Fibroblast of mammary gland (primary cell): ENCODE measurements at regions not wholly inside any gene's neighbourhood (a gene's known extent, or its start where the extent isn't known, plus 50 kb on each side); places are given as distances from the start of the nearest gene placed in this dataset.
"Not testable (repeated sequence)": the region's sequence is repeated elsewhere in the genome, so short reads cannot be mapped to it uniquely, and the experiment has no call there.

Experiments used
- DNase-seq: peaks from one replicate; pipeline ENCODE4 v3.0.0-alpha.2; 2010; ENCODE audit warnings: low read depth
- H3K4me3 ChIP-seq: 2 replicates; pipeline ENCODE4 v1.5.1; 2011; ENCODE audit warnings: low read depth, mild to moderate bottlenecking, low read length, moderate library complexity; ENCODE audit not compliant: control insufficient read depth
- TF ChIP-seq, protein P1 (sequence below): conservative IDR thresholded peaks from 2 replicates; pipeline ENCODE4 v1.5.1; 2011; ENCODE audit warnings: low read depth, low read length, inconsistent platforms; ENCODE audit not compliant: control insufficient read depth, insufficient read depth

DNA sequence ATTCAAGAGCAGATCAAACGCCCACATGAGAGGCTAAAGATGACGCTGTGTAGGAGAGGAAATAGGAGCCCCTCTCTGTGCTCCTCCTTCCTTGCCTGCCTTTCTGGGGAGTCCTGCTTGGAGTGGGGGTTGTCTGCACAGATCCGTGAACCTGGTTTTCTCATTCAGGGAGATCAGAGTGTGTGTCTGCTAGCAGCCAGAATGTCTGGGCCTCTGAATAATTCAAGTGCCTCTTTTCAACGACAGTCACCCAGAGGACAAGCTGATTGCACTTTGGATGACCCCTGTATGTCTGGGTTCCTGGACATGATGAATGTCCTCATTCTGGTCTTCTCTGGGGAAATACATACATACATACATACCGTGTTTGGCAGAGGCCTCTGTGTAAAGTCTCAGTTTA, 592.5 kb upstream of the B3GAT1 start:
- no peak for DNase-seq
- H3K4me3 ChIP-seq: no peak overlapping the region
- TF ChIP-seq, protein P1, sequence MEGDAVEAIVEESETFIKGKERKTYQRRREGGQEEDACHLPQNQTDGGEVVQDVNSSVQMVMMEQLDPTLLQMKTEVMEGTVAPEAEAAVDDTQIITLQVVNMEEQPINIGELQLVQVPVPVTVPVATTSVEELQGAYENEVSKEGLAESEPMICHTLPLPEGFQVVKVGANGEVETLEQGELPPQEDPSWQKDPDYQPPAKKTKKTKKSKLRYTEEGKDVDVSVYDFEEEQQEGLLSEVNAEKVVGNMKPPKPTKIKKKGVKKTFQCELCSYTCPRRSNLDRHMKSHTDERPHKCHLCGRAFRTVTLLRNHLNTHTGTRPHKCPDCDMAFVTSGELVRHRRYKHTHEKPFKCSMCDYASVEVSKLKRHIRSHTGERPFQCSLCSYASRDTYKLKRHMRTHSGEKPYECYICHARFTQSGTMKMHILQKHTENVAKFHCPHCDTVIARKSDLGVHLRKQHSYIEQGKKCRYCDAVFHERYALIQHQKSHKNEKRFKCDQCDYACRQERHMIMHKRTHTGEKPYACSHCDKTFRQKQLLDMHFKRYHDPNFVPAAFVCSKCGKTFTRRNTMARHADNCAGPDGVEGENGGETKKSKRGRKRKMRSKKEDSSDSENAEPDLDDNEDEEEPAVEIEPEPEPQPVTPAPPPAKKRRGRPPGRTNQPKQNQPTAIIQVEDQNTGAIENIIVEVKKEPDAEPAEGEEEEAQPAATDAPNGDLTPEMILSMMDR: no peak

DNA sequence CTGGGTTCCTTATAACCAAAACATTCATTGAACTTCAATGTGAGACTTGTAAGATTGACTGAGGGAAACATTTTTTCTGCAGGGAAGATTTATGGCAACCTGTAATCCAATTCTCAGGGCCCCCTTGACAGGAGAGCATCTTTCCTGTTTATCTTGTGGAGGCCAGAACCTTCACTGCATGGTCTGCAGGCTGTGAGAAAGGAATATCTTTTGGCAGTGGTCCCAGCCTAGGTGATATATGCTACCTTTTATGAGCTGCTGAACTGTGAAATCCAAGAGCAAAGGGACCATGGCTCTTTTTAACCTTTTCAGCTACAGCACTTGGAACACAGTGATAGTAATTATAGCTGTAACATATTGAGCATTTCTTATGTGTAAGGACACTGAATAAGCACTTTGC, 590.2 kb upstream of the B3GAT1 start:
- no peak overlapping the region for H3K4me3 ChIP-seq
- TF ChIP-seq, protein P1: no peak
- no peak for DNase-seq

DNA sequence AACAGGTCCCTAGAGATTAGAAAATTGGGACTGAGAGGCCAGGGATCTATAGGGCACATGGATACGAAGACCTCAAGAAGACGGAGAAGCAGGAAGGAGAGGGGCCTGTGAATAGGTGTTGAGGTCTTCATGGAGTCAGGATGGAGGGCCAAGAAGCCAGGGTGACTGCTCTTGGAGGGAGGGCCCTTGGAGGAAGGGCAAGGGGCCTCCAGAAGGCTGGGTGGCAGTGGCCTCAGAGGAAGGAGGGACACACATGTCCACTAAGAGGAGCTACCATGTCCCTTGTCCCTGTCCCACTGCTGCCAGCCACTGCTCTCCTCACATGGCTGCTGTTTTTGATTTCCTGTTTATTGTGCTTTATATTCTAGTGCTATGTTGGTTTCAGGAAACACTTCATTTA, 589.5 kb upstream of the B3GAT1 start:
- TF ChIP-seq, protein P1: no peak
- H3K4me3 ChIP-seq: no peak overlapping the region
- no peak for DNase-seq

DNA sequence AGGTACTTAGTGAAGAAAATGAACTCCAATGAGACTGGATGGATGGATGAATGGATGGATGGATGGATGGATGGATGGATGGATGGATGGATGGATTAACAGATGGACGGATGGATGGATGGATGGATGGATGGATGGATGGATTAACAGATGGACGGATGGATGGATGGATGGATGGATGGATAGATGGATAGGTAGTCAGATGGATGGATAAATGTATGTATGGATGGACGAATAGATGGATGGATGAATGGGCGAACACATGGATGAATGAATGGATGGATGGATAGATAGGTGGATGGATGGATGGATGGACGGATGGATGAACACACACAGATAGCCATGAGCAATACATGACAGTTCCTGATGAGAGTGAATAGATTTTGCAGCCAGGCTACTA, 589.0 kb upstream of the B3GAT1 start:
- DNase-seq: not testable (repeated sequence)

DNA sequence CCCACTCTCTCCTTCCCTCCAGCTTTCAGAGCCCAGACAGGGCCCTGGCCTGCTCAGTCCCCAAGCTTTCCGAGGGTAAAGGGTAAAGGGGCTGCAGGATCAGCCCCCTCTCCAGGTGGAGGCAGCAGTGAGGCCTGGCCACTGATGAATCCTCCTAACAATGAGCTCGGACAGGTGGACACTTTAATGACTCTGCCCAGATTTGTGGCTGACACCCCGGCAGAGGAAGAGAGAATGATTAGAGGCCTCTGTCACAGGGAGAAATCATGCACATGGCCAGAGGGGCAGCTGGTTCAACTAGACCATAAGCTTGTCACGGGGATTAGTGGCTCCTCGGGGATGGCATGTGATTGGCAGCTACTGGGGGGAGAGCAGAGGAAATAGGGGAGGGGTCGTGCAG, 587.5 kb upstream of the B3GAT1 start:
- DNase-seq: no peak
- TF ChIP-seq, protein P1: no peak
- H3K4me3 ChIP-seq: no peak overlapping the region

More for the DNA sequence above, 589.0 kb upstream of the B3GAT1 start:
- not testable (repeated sequence) for H3K4me3 ChIP-seq

DNA sequence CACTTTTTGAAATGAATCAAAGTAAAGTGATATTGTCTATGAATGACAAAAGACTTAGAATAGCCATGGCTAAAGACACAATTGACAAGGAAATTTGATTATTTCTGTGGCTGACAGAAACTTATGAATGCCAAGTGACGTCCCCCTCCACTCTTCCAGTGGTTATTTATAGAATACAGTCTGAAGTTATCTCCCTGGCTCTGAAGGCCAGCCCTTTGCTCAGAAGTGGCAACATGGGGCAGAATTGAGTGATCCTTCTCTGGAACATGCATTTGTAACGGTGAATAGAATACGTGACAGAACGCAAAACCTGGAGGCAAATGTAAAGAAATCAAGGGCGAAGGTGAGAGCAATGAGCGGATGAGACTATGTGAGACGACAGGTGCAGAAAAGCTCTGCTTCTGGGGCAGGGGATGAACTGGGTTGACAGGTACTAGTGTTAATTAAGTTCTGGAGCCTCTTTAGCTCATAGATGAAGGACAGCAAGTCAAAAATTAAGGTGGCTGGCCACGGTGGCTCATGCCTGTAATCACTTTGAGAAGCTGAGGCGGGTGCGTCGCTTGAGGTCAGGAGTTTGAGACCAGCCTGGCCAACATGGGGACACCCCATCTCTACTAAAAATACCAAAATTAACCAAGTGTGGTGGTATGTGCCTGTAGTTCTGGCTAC, 585.7 kb upstream of the B3GAT1 start:
- TF ChIP-seq, protein P1: no peak
- no peak overlapping the region for H3K4me3 ChIP-seq
- DNase-seq: no peak

DNA sequence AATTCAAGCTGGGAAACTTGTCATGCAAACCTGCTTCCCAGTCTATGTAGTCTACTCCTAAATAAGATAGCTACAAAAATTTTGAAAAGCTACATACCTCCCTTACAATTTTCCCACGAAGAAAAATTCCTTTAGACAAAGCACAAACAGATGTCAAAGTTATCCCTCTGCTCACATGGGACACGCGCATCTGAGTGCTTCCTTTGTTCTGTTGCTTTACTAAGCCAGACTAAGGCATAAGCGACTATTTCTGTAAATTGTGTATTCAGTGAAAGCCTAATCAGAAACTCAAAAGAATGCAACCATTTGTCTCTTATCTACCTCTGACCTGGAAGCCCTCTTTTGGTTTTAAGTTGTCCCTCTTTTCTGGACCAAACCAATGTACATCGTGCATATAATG, 583.7 kb upstream of the B3GAT1 start:
- no peak for DNase-seq
- TF ChIP-seq, protein P1: no peak
- no peak overlapping the region for H3K4me3 ChIP-seq
